RWPE1 (cell line): ENCODE measurements at regions not wholly inside any gene's neighbourhood (a gene's known extent, or its start where the extent isn't known, plus 50 kb on each side); places are given as distances from the start of the nearest gene placed in this dataset.
A peak's percentile ranks its signal among the peaks of the same experiment; 100 is the strongest.

Source experiments
- CTCF ChIA-PET: fragments of 350-600 bp; sonication (Branson Sonifier 250); formaldehyde crosslinking; extraction: SDS; loops from one replicate; lab custom pipeline; 2021; lab: Yijun Ruan, JAX
- POLR2A ChIA-PET: fragments of 400-600 bp; formaldehyde crosslinking; extraction: SDS; loops from one replicate; lab custom pipeline; 2020; ENCODE audit warnings: antibody characterized with exemption; ENCODE audit not compliant: low non-redundant PET; lab: Yijun Ruan, JAX
- DNase-seq: peaks from one replicate; pipeline ENCODE4 v3.0.0; 2012; ENCODE audit warnings: low spot score
- H3K27ac ChIP-seq: fragments of 450-650 bp; 2 replicates; pipeline ENCODE4 v1.5.1; 2017
- TF ChIP-seq, protein P1 (sequence below): fragments of 450-650 bp; conservative IDR thresholded peaks from 2 replicates; pipeline ENCODE4 v1.5.1; 2017; ENCODE audit warnings: low read depth, mild to moderate bottlenecking

- H3K27ac ChIP-seq = no peak overlapping the region
Measured at GRCh38 chr6:137271245-137272183, 52.3 kb upstream of the IFNGR1 start.

GRCh38 chr6:137269803-137270202 lies 50.6 kb upstream of the IFNGR1 start:
- CTCF ChIA-PET = interaction anchor here (0.6 to 1.5 kb wide), 2 partner anchors 44 to 72 kb away, joined by 3 read pairs; no protein-coding TSS in a partner anchor
- POLR2A ChIA-PET = interaction anchor here (0.7 kb wide), 1 partner anchor 52 kb away, joined by 3 read pairs; no protein-coding TSS in a partner anchor
- H3K27ac ChIP-seq = no peak overlapping the region
- no peak for DNase-seq
- TF ChIP-seq, protein P1, sequence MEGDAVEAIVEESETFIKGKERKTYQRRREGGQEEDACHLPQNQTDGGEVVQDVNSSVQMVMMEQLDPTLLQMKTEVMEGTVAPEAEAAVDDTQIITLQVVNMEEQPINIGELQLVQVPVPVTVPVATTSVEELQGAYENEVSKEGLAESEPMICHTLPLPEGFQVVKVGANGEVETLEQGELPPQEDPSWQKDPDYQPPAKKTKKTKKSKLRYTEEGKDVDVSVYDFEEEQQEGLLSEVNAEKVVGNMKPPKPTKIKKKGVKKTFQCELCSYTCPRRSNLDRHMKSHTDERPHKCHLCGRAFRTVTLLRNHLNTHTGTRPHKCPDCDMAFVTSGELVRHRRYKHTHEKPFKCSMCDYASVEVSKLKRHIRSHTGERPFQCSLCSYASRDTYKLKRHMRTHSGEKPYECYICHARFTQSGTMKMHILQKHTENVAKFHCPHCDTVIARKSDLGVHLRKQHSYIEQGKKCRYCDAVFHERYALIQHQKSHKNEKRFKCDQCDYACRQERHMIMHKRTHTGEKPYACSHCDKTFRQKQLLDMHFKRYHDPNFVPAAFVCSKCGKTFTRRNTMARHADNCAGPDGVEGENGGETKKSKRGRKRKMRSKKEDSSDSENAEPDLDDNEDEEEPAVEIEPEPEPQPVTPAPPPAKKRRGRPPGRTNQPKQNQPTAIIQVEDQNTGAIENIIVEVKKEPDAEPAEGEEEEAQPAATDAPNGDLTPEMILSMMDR = no peak

More at GRCh38 chr6:137271245-137272183, 52.3 kb upstream of the IFNGR1 start:
- TF ChIP-seq, protein P1 = peak; percentile 93
- ChIA-PET CTCF (interaction anchor here (0.6 to 1.5 kb wide), 10 partner anchors 9 to 382 kb away, joined by 3 to 9 read pairs (median 4); no protein-coding TSS in a partner anchor), POLR2A (no interaction called here)
- DNase-seq = peak; percentile 56

- POLR2A ChIA-PET = no interaction called here
- H3K27ac ChIP-seq = no peak overlapping the region
- CTCF ChIA-PET = interaction anchor here (0.6 to 1.5 kb wide), 2 partner anchors 45 to 72 kb away, joined by 3 read pairs; no protein-coding TSS in a partner anchor
- TF ChIP-seq, protein P1 = no peak
- no peak for DNase-seq
Measured at GRCh38 chr6:137269347-137269746, 50.2 kb upstream of the IFNGR1 start.
